ENCODE measurements at regions not wholly inside any gene's neighbourhood (a gene's known extent, or its start where the extent isn't known, plus 50 kb on each side); places are given as distances from the start of the nearest gene placed in this dataset.

DNA sequence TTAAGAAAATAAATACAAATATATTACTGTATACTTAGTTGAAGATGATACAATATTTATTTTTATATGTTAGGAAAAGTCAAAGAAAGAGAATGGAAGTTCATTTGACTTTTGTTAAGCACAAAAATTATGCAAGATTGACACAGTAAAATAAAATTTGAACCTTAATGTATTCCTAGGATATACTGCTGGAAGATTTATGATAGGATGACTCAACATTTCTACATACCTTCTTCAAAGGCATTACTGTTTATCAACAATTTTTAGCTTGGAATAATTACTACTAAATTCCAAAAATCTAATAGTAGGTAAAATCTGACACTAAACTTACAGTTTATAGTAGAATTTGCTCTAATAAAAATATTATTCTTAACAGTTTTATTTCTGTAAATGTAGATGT is 257.3 kb upstream of the ADAMTS5 start:
- TF ChIP-seq FOXK1 (CRISPR knock-in tag; IDR thresholded peaks at IDR 0.05) (no peak), SP1 (CRISPR knock-in tag; conservative IDR thresholded peaks at IDR 0.05) (no peak), FOXP1 (CRISPR knock-in tag; IDR thresholded peaks at IDR 0.05; ENCODE audit: borderline replicate concordance) (no peak), JAZF1 (CRISPR knock-in tag; IDR thresholded peaks at IDR 0.05) (no peak)
- TF ChIP-seq, protein P1, sequence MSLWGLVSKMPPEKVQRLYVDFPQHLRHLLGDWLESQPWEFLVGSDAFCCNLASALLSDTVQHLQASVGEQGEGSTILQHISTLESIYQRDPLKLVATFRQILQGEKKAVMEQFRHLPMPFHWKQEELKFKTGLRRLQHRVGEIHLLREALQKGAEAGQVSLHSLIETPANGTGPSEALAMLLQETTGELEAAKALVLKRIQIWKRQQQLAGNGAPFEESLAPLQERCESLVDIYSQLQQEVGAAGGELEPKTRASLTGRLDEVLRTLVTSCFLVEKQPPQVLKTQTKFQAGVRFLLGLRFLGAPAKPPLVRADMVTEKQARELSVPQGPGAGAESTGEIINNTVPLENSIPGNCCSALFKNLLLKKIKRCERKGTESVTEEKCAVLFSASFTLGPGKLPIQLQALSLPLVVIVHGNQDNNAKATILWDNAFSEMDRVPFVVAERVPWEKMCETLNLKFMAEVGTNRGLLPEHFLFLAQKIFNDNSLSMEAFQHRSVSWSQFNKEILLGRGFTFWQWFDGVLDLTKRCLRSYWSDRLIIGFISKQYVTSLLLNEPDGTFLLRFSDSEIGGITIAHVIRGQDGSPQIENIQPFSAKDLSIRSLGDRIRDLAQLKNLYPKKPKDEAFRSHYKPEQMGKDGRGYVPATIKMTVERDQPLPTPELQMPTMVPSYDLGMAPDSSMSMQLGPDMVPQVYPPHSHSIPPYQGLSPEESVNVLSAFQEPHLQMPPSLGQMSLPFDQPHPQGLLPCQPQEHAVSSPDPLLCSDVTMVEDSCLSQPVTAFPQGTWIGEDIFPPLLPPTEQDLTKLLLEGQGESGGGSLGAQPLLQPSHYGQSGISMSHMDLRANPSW (CRISPR knock-in tag; conservative IDR thresholded peaks at IDR 0.05; ENCODE audit: low read depth), result no peak
- TF ChIP-seq, protein P2, sequence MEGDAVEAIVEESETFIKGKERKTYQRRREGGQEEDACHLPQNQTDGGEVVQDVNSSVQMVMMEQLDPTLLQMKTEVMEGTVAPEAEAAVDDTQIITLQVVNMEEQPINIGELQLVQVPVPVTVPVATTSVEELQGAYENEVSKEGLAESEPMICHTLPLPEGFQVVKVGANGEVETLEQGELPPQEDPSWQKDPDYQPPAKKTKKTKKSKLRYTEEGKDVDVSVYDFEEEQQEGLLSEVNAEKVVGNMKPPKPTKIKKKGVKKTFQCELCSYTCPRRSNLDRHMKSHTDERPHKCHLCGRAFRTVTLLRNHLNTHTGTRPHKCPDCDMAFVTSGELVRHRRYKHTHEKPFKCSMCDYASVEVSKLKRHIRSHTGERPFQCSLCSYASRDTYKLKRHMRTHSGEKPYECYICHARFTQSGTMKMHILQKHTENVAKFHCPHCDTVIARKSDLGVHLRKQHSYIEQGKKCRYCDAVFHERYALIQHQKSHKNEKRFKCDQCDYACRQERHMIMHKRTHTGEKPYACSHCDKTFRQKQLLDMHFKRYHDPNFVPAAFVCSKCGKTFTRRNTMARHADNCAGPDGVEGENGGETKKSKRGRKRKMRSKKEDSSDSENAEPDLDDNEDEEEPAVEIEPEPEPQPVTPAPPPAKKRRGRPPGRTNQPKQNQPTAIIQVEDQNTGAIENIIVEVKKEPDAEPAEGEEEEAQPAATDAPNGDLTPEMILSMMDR (IDR thresholded peaks at IDR 0.05), result no peak
- TF ChIP-seq, protein P3, sequence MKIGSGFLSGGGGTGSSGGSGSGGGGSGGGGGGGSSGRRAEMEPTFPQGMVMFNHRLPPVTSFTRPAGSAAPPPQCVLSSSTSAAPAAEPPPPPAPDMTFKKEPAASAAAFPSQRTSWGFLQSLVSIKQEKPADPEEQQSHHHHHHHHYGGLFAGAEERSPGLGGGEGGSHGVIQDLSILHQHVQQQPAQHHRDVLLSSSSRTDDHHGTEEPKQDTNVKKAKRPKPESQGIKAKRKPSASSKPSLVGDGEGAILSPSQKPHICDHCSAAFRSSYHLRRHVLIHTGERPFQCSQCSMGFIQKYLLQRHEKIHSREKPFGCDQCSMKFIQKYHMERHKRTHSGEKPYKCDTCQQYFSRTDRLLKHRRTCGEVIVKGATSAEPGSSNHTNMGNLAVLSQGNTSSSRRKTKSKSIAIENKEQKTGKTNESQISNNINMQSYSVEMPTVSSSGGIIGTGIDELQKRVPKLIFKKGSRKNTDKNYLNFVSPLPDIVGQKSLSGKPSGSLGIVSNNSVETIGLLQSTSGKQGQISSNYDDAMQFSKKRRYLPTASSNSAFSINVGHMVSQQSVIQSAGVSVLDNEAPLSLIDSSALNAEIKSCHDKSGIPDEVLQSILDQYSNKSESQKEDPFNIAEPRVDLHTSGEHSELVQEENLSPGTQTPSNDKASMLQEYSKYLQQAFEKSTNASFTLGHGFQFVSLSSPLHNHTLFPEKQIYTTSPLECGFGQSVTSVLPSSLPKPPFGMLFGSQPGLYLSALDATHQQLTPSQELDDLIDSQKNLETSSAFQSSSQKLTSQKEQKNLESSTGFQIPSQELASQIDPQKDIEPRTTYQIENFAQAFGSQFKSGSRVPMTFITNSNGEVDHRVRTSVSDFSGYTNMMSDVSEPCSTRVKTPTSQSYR (CRISPR knock-in tag; IDR thresholded peaks at IDR 0.05), result no peak
